ENCODE measurements at regions not wholly inside any gene's neighbourhood (a gene's known extent, or its start where the extent isn't known, plus 50 kb on each side); places are given as distances from the start of the nearest gene placed in this dataset.

GRCh38 chr3:135740211-135740610 is 225.3 kb upstream of the PPP2R3A start:
- DNase-seq (ENCODE audit: low read depth in 3 of 3): no peak

- DNase-seq (ENCODE audit: low read depth in 3 of 3): no peak
Observed at GRCh38 chr3:135740751-135741150, 224.8 kb upstream of the PPP2R3A start.

- DNase-seq (ENCODE audit: low read depth in 3 of 3): no peak
Observed at GRCh38 chr3:135751991-135752390, 213.5 kb upstream of the PPP2R3A start.

- no peak for DNase-seq (ENCODE audit: low read depth in 3 of 3)
Observed at GRCh38 chr3:135752851-135753250, 212.7 kb upstream of the PPP2R3A start.

GRCh38 chr3:135753506-135753905 is 212.0 kb upstream of the PPP2R3A start:
- no peak for DNase-seq (ENCODE audit: low read depth in 3 of 3)

GRCh38 chr3:135755330-135756105 is 210.0 kb upstream of the PPP2R3A start:
- no peak for DNase-seq (ENCODE audit: low read depth in 3 of 3)

GRCh38 chr3:135756106-135756668 is 209.3 kb upstream of the PPP2R3A start:
- DNase-seq (ENCODE audit: low read depth in 3 of 3): no peak

GRCh38 chr3:135757421-135757820 is 208.1 kb upstream of the PPP2R3A start:
- DNase-seq (ENCODE audit: low read depth in 3 of 3): no peak

GRCh38 chr3:135758961-135759360 is 206.6 kb upstream of the PPP2R3A start:
- DNase-seq (ENCODE audit: low read depth in 3 of 3): no peak

GRCh38 chr3:135759651-135760050 is 205.9 kb upstream of the PPP2R3A start:
- DNase-seq (ENCODE audit: low read depth in 3 of 3): no peak

GRCh38 chr3:135760581-135760980 is 204.9 kb upstream of the PPP2R3A start:
- no peak for DNase-seq (ENCODE audit: low read depth in 3 of 3)

GRCh38 chr3:135762188-135762856 is 203.2 kb upstream of the PPP2R3A start:
- DNase-seq (ENCODE audit: low read depth in 3 of 3): no peak

GRCh38 chr3:135766115-135766514 is 199.4 kb upstream of the PPP2R3A start:
- no peak for DNase-seq (ENCODE audit: low read depth in 3 of 3)

GRCh38 chr3:135771760-135772159 is 193.8 kb upstream of the PPP2R3A start:
- no peak for DNase-seq (ENCODE audit: low read depth in 3 of 3)

GRCh38 chr3:135779024-135779423 is 186.5 kb upstream of the PPP2R3A start:
- no peak for DNase-seq (ENCODE audit: low read depth in 3 of 3)

- DNase-seq (ENCODE audit: low read depth in 3 of 3): no peak
Observed at GRCh38 chr3:135779590-135780235, 185.8 kb upstream of the PPP2R3A start.

- no peak for DNase-seq (ENCODE audit: low read depth in 3 of 3)
Observed at GRCh38 chr3:135781026-135781815, 184.3 kb upstream of the PPP2R3A start.

- no peak for DNase-seq (ENCODE audit: low read depth in 3 of 3)
Observed at GRCh38 chr3:135784557-135784956, 181.0 kb upstream of the PPP2R3A start.

- no peak for DNase-seq (ENCODE audit: low read depth in 3 of 3)
Observed at GRCh38 chr3:135788146-135788545, 177.4 kb upstream of the PPP2R3A start.

GRCh38 chr3:135788978-135789377 is 176.6 kb upstream of the PPP2R3A start:
- no peak for DNase-seq (ENCODE audit: low read depth in 3 of 3)

GRCh38 chr3:135792174-135792573 is 173.4 kb upstream of the PPP2R3A start:
- no peak for DNase-seq (ENCODE audit: low read depth in 3 of 3)
